Spleen (tissue), 11 donors: ENCODE measurements at regions not wholly inside any gene's neighbourhood (a gene's known extent, or its start where the extent isn't known, plus 50 kb on each side); places are given as distances from the start of the nearest gene placed in this dataset.
"Not testable (repeated sequence)": the region's sequence is repeated elsewhere in the genome, so short reads cannot be mapped to it uniquely, and the experiment has no call there.

ENCODE experiments used
- DNase-seq: peaks from one replicate; pipeline ENCODE4 v3.0.0-alpha.2; 2020
- H3K27ac ChIP-seq, 8 donors: fragments of 200-600 bp; sonication (generic) in 7 of 8; 1 replicate in 4 of 8; 2 replicates in 4 of 8; pipeline versions ENCODE4 v1.5.0 to v1.8.0; 2016 to 2021; ENCODE audit warnings: inconsistent platforms in 4 of 8, mild to moderate bottlenecking in 4 of 8, moderate library complexity in 1 of 8
- H3K27me3 ChIP-seq, 7 donors: fragments of 200-600 bp; sonication (generic) in 6 of 7; replicated peaks in 1 of 7; 1 replicate in 4 of 7; 2 replicates in 3 of 7; pipeline versions ENCODE4 v1.5.0 to v1.8.0; 2016 to 2021; ENCODE audit warnings: inconsistent platforms in 3 of 7, mild to moderate bottlenecking in 1 of 7
- H3K36me3 ChIP-seq, 6 donors: fragments of 200-600 bp; sonication (generic) in 5 of 6; 1 replicate in 4 of 6; 2 replicates in 2 of 6; pipeline versions ENCODE4 v1.5.0 to v1.8.0; 2016 to 2021; ENCODE audit warnings: inconsistent platforms in 2 of 6
- H3K4me1 ChIP-seq, 6 donors: fragments of 200-600 bp; sonication (generic) in 5 of 6; 1 replicate in 3 of 6; 2 replicates in 3 of 6; pipeline versions ENCODE4 v1.5.0 to v1.8.0; 2016 to 2021; ENCODE audit warnings: inconsistent platforms in 3 of 6
- H3K4me3 ChIP-seq, 8 donors: fragments of 200-600 bp; sonication (generic) in 7 of 8; 1 replicate in 4 of 8; 2 replicates in 4 of 8; pipeline versions ENCODE4 v1.5.0 to v1.8.0; 2016 to 2021; ENCODE audit warnings: inconsistent platforms in 4 of 8, mild to moderate bottlenecking in 4 of 8, moderate library complexity in 2 of 8
- H3K9me3 ChIP-seq, 8 donors: fragments of 200-600 bp; sonication (generic) in 7 of 8; 1 replicate in 4 of 8; 2 replicates in 4 of 8; pipeline versions ENCODE4 v1.5.0 to v1.8.0; 2016 to 2021; ENCODE audit warnings: inconsistent platforms in 4 of 8
- POLR2A ChIP-seq, 3 donors: fragments of 450-650 bp; IDR thresholded peaks; one replicate each; pipeline ENCODE4 v1.5.1; 2017; ENCODE audit warnings: antibody characterized with exemption in 3 of 3, mild to moderate bottlenecking in 1 of 3
- POLR2AphosphoS5 ChIP-seq, 3 donors: sonication (generic); formaldehyde crosslinking; IDR thresholded peaks; one replicate each; pipeline ENCODE4 v1.5.1; 2017; ENCODE audit warnings: antibody characterized with exemption in 3 of 3
- WGBS, 5 donors: extraction: QIAGEN DNeasy Blood & Tissue Kit in 3 of 5; methylation state at CpG; one replicate each; pipeline versions ENCODE4 v1.1.5 to v1.1.7; 2013 to 2018; 5-methylcytosine and 5-hydroxymethylcytosine counted together
- intact Hi-C: fragments of 100-400 bp; cut with DNase I; formaldehyde crosslinking; loops from one replicate; pipeline ENCODE4 v1.15.0; 2023; ENCODE audit warnings: low total_unique reads
- TF ChIP-seq, protein P1 (sequence below), 11 experiments: fragments of 200-600 bp in 7 of 11; fragments of 450-650 bp in 4 of 11; sonication (generic) in 4 of 11; IDR thresholded peaks in 8 of 11; conservative IDR thresholded peaks in 3 of 11; 1 replicate in 7 of 11; 2 replicates in 4 of 11; pipeline versions ENCODE4 v1.4.0 to v1.8.0; 2016 to 2021; ENCODE audit warnings: antibody characterized with exemption in 11 of 11, inconsistent platforms in 4 of 11, mild to moderate bottlenecking in 1 of 11
- donor health status: healthy with polysubstance abuse.
- donor health status: DM: no; HTN: no; CAD: no; lungs with moderate emphysema.
- donor health status: DM: no; HTN: no; CAD: no.
- donor health status: Bipolar disorder and iron deficiency.
- donor health status: healthy.
- donor health status: DM: no; HTN: no; CAD: no.
- donor health status: DM: yes; HTN: yes; CAD: no.

DNA sequence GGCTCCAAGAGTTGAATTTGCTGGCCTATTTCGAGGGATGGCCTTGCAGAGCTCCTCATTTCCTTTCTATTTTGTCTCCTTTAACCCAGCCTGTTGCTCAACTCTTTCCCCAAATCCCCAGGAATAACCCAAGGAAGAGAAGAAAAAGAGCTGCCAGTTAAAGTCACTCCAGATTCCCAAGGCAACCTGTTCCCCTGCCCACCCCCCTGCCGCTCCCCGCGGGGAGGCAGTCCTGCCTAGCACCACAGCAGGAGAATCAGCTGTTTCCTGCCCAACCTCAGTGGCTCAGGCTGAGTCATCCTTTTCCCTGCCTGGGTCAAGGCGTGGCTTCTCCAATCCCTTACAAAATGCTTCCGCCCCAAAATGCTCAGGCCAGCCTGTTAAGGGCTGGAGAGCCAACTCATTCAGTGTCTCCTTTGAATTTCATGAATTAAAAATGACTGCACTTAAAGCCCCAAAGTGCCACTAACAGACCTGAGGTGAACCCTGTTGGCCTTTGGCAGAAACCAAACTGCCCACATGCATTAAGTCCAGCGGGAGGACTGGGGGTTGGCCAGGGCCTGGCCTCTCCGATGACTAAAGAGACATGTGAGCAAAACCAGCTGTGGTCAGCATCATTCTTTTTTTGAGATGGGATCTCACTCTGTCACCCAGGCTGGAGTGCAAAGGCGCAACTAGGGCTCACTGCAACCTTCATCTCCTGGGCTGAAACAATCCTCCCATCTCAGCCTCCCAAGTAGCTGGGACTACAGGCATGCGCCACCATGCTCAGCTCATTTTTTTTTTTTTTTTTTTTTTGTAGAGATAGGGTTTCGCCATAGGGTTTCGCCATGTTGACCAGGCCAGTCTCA, 83.2 kb upstream of the KIF5B start:
- Histone ChIP-seq H3K36me3 (no peaks in the 10 kb centered on the region), H3K4me3 (no peak overlapping the region), H3K9me3 (no peaks in the 10 kb centered on the region), H3K27ac (peak overlapping the region in 6 of 8 donors; percentile 66 to 82 (median 70)), H3K27me3 (no peaks in the 10 kb centered on the region), H3K4me1 (peaks cover 3 to 24% (median 10%) of the 10 kb centered on the region in 6 donors)
- TF ChIP-seq POLR2AphosphoS5 (IDR thresholded peaks at IDR 0.05) (peak; percentile 70 to 87 (median 83)), POLR2A (IDR thresholded peaks at IDR 0.05) (no peak)
- TF ChIP-seq, protein P1, sequence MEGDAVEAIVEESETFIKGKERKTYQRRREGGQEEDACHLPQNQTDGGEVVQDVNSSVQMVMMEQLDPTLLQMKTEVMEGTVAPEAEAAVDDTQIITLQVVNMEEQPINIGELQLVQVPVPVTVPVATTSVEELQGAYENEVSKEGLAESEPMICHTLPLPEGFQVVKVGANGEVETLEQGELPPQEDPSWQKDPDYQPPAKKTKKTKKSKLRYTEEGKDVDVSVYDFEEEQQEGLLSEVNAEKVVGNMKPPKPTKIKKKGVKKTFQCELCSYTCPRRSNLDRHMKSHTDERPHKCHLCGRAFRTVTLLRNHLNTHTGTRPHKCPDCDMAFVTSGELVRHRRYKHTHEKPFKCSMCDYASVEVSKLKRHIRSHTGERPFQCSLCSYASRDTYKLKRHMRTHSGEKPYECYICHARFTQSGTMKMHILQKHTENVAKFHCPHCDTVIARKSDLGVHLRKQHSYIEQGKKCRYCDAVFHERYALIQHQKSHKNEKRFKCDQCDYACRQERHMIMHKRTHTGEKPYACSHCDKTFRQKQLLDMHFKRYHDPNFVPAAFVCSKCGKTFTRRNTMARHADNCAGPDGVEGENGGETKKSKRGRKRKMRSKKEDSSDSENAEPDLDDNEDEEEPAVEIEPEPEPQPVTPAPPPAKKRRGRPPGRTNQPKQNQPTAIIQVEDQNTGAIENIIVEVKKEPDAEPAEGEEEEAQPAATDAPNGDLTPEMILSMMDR (IDR thresholded peaks at IDR 0.05 in 8 of 11, conservative IDR thresholded peaks at IDR 0.05 in 3 of 11): peak in 3 of 11 experiments; percentile 8 to 19 (median 14)
- 33 to 46% (median 39%) methylated on average over 12 of the region's 12 CpGs for WGBS, 5 donors
- intact Hi-C loops: no loop called here
- DNase-seq: peak; percentile 84

DNA sequence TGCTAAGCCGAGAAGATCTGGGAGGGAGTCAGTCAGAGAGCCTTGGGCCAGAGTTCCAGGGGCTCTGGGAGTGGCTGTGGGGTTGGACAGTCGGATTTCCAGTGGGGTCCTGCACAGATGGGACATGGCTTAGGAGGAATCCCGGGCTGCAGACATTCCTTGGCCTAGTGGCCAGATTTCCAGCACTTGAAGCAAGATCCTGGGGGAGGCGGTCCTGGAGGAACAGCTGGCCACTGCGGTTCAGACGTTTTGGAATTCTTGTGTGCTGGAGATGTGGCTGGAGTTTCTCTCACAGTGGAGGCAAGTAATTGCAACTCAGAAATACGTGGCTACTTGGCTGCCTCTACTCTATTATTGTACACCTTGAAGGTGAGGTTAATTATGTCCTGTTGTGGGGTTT, 80.7 kb upstream of the KIF5B start:
- H3K27me3 ChIP-seq, DNase-seq, intact Hi-C loops, H3K9me3 ChIP-seq, H3K36me3 ChIP-seq, H3K4me3 ChIP-seq, H3K27ac ChIP-seq: not testable (repeated sequence)
- peaks cover 3 to 24% (median 10%) of the 10 kb centered on the region in 6 donors for H3K4me1 ChIP-seq
- WGBS, 5 donors: 75 to 89% (median 81%) methylated on average over 7 of the region's 7 CpGs

DNA sequence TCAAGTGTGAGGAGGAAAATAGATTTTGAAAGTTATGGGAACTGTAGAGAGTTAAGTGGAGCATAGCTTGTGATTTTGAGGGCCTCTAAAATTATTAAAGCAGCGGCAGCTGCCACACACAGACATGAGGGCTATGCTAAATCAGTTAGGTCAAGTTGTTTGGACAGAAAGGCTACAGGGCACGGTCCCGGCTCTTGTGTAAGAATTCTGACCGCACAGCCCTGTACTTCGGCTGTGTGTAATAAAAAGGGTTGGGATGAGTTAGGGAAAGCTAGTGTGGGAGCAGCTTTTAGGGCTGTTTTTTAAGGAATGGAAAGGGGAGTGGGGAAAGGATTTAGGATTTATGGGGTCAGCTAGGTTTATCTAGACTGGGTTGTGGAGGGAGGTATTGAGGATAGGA, 79.6 kb upstream of the KIF5B start:
- H3K4me1 ChIP-seq: peaks cover 3 to 23% (median 9%) of the 10 kb centered on the region in 6 donors
- H3K36me3 ChIP-seq, H3K4me3 ChIP-seq, H3K27ac ChIP-seq, DNase-seq, H3K27me3 ChIP-seq, intact Hi-C loops, H3K9me3 ChIP-seq: not testable (repeated sequence)
- 77 to 94% (median 86%) methylated on average over 5 of the region's 5 CpGs for WGBS, 5 donors

DNA sequence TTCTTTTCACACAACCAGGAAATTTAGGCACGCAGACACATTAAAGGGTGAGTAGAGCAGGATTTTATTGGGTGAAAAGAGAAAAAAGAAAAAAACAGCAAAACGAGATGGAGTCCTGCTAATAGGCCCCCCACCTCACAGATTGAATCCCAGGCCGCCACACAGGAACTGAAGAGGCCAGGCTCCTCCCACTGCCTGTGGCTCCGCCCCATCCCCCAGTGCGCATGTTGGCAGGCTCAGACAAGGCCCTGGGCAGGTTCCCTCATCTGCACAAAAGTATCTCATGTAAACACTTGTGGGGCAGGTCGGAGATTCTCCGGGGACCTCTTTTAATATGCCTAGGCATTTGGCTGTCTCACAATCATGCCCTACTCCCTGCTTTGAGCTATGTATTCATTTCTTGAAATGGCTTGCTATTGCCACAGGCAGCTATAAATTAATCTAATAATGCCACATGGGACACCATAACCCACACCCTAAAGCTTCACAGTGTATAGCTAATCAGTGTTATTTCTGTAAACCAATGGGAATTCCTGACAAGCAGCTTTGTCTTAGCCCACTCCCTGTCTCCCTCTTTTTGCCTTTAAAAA, 76.2 kb upstream of the KIF5B start:
- peaks cover 0 to 3% (median 0%) of the 10 kb centered on the region in 6 donors for H3K4me1 ChIP-seq
- H3K9me3 ChIP-seq: no peaks in the 10 kb centered on the region
- no peak overlapping the region for H3K27ac ChIP-seq
- H3K4me3 ChIP-seq: no peak overlapping the region
- H3K27me3 ChIP-seq: no peaks in the 10 kb centered on the region
- no peaks in the 10 kb centered on the region for H3K36me3 ChIP-seq
- no peak for DNase-seq
- WGBS, 5 donors: 81 to 91% (median 90%) methylated on average over 7 of the region's 7 CpGs
- intact Hi-C loops: no loop called here
- TF ChIP-seq, protein P1 (IDR thresholded peaks at IDR 0.05 in 8 of 11, conservative IDR thresholded peaks at IDR 0.05 in 3 of 11): no peak
- no peak for TF ChIP-seq POLR2AphosphoS5 (IDR thresholded peaks at IDR 0.05)
- no peak for TF ChIP-seq POLR2A (IDR thresholded peaks at IDR 0.05)

- Histone ChIP-seq H3K4me3 (no peak overlapping the region), H3K9me3 (no peaks in the 10 kb centered on the region), H3K27me3 (no peaks in the 10 kb centered on the region), H3K27ac (no peak overlapping the region), H3K36me3 (no peaks in the 10 kb centered on the region), H3K4me1 (peaks cover 0 to 3% (median 0%) of the 10 kb centered on the region in 6 donors)
- no peak for DNase-seq
- intact Hi-C loops: no loop called here
- TF ChIP-seq, protein P1 (IDR thresholded peaks at IDR 0.05 in 8 of 11, conservative IDR thresholded peaks at IDR 0.05 in 3 of 11): no peak
- TF ChIP-seq POLR2AphosphoS5 (IDR thresholded peaks at IDR 0.05) (no peak), POLR2A (IDR thresholded peaks at IDR 0.05) (no peak)
- WGBS, 5 donors: 12 to 32% (median 20%) methylated on average over 3 of the region's 3 CpGs
Observed at GRCh38 chr10:32131388-32131787, 75.2 kb upstream of the KIF5B start.
